Central memory CD4-positive, alpha-beta T cell (primary cell): ENCODE measurements at regions not wholly inside any gene's neighbourhood (a gene's known extent, or its start where the extent isn't known, plus 50 kb on each side); places are given as distances from the start of the nearest gene placed in this dataset.
"Not testable (repeated sequence)": the region's sequence is repeated elsewhere in the genome, so short reads cannot be mapped to it uniquely, and the experiment has no call there.

Experiments used
- DNase-seq: peaks from one replicate; pipeline ENCODE4 v3.0.0; 2022

GRCh38 chrX:63285375-63285774 lies 65.8 kb downstream of the SPIN4 start:
- no peak for DNase-seq

GRCh38 chrX:63284659-63285058 lies 66.5 kb downstream of the SPIN4 start:
- no peak for DNase-seq

- no peak for DNase-seq
These were observed 67.8 kb downstream of the SPIN4 start for GRCh38 chrX:63283348-63283747.

GRCh38 chrX:63282828-63283227 lies 68.3 kb downstream of the SPIN4 start:
- DNase-seq = no peak

GRCh38 chrX:63282077-63282476 lies 69.1 kb downstream of the SPIN4 start:
- DNase-seq = no peak

GRCh38 chrX:63281465-63281864 lies 69.7 kb downstream of the SPIN4 start:
- no peak for DNase-seq

GRCh38 chrX:63277394-63277793 lies 73.7 kb downstream of the SPIN4 start:
- not testable (repeated sequence) for DNase-seq

GRCh38 chrX:63275127-63275526 lies 76.0 kb downstream of the SPIN4 start:
- DNase-seq = no peak

GRCh38 chrX:63270873-63271272 lies 80.3 kb downstream of the SPIN4 start:
- DNase-seq = no peak

- no peak for DNase-seq
These were observed 93.0 kb downstream of the SPIN4 start for GRCh38 chrX:63258144-63258543.

- peak; percentile 36 for DNase-seq
These were observed 100.8 kb downstream of the SPIN4 start for GRCh38 chrX:63250253-63250868.

GRCh38 chrX:63242689-63243088 lies 108.4 kb downstream of the SPIN4 start:
- not testable (repeated sequence) for DNase-seq

- DNase-seq = not testable (repeated sequence)
These were observed 115.2 kb downstream of the SPIN4 start for GRCh38 chrX:63235963-63236362.

GRCh38 chrX:63233013-63233412 lies 118.1 kb downstream of the SPIN4 start:
- not testable (repeated sequence) for DNase-seq

- not testable (repeated sequence) for DNase-seq
These were observed 132.9 kb downstream of the SPIN4 start for GRCh38 chrX:63218202-63218601.

GRCh38 chrX:63217549-63217948 lies 133.6 kb downstream of the SPIN4 start:
- not testable (repeated sequence) for DNase-seq

GRCh38 chrX:63209645-63210044 lies 141.5 kb downstream of the SPIN4 start:
- DNase-seq = not testable (repeated sequence)

- DNase-seq = not testable (repeated sequence)
These were observed 142.0 kb downstream of the SPIN4 start for GRCh38 chrX:63209128-63209527.

GRCh38 chrX:63204266-63205074 lies 146.7 kb downstream of the SPIN4 start:
- DNase-seq = not testable (repeated sequence)

GRCh38 chrX:63201987-63202386 lies 149.1 kb downstream of the SPIN4 start:
- not testable (repeated sequence) for DNase-seq

- DNase-seq = not testable (repeated sequence)
These were observed 152.4 kb downstream of the SPIN4 start for GRCh38 chrX:63198693-63199092.

- not testable (repeated sequence) for DNase-seq
These were observed 158.6 kb downstream of the SPIN4 start for GRCh38 chrX:63192366-63193041.

- no peak for DNase-seq
These were observed 165.0 kb downstream of the SPIN4 start for GRCh38 chrX:63186137-63186536.

GRCh38 chrX:63179852-63180251 lies 171.3 kb downstream of the SPIN4 start:
- not testable (repeated sequence) for DNase-seq
